ENCODE measurements at regions not wholly inside any gene's neighbourhood (a gene's known extent, or its start where the extent isn't known, plus 50 kb on each side); places are given as distances from the start of the nearest gene placed in this dataset.

DNA sequence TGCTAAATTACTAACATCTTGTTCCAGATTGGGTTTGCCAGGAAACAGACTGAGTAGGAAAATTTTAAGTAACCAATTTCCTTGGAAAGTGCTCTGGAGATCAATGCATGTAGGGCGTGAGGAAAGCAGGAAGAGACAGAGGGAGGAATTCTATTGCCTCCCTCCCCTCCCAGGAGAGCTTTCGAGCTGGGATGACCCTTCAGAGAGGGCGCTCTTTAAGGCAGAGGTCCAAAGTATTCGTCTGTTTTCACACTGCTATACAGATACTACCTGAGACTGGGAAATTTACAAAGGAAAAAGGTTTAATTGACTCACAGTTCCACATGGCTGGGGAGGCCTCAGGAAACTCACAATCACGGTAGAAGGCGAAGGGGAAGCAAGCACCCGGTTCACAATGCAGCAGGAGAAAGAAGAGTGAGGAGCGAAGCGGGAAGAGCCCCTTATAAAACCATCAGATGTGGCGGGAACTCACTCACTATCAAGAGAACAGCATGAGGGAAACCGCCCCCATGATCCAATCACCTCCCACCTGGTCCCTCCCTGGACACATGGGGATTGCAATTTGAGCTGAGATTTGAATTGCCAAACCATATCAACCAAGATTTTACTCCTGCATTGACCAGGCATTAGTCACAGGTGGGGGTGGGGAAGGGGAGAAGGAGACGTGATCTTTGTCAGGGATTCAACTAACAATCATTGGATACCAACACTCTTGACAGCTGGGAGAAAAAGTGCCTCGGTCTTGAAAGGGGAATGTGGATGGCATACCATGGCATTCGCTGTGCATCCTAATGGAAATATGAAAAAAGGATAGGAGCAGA lies 63.8 kb downstream of the SLITRK2 start:
- Histone ChIP-seq H3K36me3 (ENCODE audit: control insufficient read depth in 2 of 3, insufficient read depth in 3 of 3, low read length in 3 of 3) (no peaks in the 10 kb centered on the region), H3K9me3 (ENCODE audit: control insufficient read depth in 2 of 3, low read length in 3 of 3) (no peaks in the 10 kb centered on the region), H3K27me3 (ENCODE audit: control insufficient read depth in 2 of 2, insufficient read depth in 2 of 2, low read length in 2 of 2) (no peaks in the 10 kb centered on the region), H3K4me1 (ENCODE audit: control insufficient read depth in 2 of 2, insufficient read depth in 2 of 2, low read length in 2 of 2) (no peaks in the 10 kb centered on the region), H3K27ac (ENCODE audit: low read depth, low read length) (no peak overlapping the region), H3K4me3 (ENCODE audit: low read length) (no peak overlapping the region)
- peaks cover 0 to 3% (median 0%) of the 10 kb centered on the region in 11 donors for H3K9me3 Mint-ChIP-seq
- ATAC-seq: no peak
- no peaks in the 10 kb centered on the region for H3K27me3 Mint-ChIP-seq
- no peak for DNase-seq
- no peak overlapping the region for H3K4me3 Mint-ChIP-seq
- no peaks in the 10 kb centered on the region for H3K4me1 Mint-ChIP-seq
- H3K27ac Mint-ChIP-seq: no peak overlapping the region
- no peaks in the 10 kb centered on the region for H3K36me3 Mint-ChIP-seq
- intact Hi-C loops (cut with micrococcal nuclease): no loop called here
- CTCF ChIA-PET: no interaction called here
- POLR2A ChIA-PET: no interaction called here

DNA sequence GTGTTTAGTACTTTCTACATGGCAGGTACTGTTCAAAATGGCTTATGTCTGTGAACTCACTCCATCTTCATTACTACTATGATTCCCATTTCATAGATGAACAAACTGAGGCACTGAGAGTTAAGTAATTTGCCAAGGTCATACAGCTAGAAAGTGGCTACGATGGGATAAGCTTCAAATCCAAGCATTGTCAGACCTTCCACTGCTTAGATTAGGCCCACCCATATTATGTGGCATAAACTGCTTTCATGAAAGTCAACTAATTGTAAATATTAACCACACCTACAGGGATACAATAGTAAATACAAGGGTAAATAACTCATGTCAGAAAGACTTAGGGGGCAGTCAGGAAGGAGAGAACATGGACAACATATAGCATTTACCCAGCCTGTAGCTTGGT lies 68.8 kb downstream of the SLITRK2 start:
- CTCF ChIA-PET: no interaction called here
- DNase-seq (no peak), ATAC-seq (no peak)
- Mint-ChIP-seq H3K27me3 (no peaks in the 10 kb centered on the region), H3K4me1 (no peaks in the 10 kb centered on the region), H3K27ac (no peak overlapping the region), H3K36me3 (no peaks in the 10 kb centered on the region), H3K4me3 (no peak overlapping the region), H3K9me3 (peaks cover 0 to 4% (median 1%) of the 10 kb centered on the region in 11 donors)
- POLR2A ChIA-PET: no interaction called here
- H3K36me3 ChIP-seq (ENCODE audit: control insufficient read depth in 2 of 3, insufficient read depth in 3 of 3, low read length in 3 of 3): no peaks in the 10 kb centered on the region
- H3K4me3 ChIP-seq (ENCODE audit: low read length): no peak overlapping the region
- H3K27ac ChIP-seq (ENCODE audit: low read depth, low read length): no peak overlapping the region
- H3K27me3 ChIP-seq (ENCODE audit: control insufficient read depth in 2 of 2, insufficient read depth in 2 of 2, low read length in 2 of 2): no peaks in the 10 kb centered on the region
- intact Hi-C loops (cut with micrococcal nuclease): no loop called here
- no peaks in the 10 kb centered on the region for H3K4me1 ChIP-seq (ENCODE audit: control insufficient read depth in 2 of 2, insufficient read depth in 2 of 2, low read length in 2 of 2)
- H3K9me3 ChIP-seq (ENCODE audit: control insufficient read depth in 2 of 3, low read length in 3 of 3): no peaks in the 10 kb centered on the region

DNA sequence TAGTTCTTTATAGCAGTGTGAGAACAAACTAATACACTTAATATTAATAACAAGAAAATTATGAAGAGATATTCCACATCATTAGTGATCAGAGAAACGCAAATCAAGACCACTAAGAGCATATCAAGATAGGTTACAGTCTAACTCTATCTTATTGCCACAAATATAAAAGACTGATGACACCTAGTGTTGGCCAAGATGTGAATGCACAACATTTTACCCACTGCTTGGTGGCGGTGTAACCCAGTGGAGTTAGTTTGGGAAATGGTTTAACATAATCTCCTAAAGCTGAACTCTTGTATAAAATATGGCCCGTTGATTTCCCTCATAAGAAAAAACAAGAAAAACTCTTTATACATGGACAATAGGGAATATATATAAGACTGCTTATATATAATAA lies 92.4 kb downstream of the SLITRK2 start:
- CTCF ChIA-PET: no interaction called here
- Mint-ChIP-seq H3K9me3 (peaks cover 0 to 5% (median 0%) of the 10 kb centered on the region in 11 donors), H3K4me1 (no peaks in the 10 kb centered on the region), H3K4me3 (no peak overlapping the region), H3K27ac (no peak overlapping the region), H3K27me3 (no peaks in the 10 kb centered on the region), H3K36me3 (no peaks in the 10 kb centered on the region)
- Histone ChIP-seq H3K9me3 (ENCODE audit: control insufficient read depth in 2 of 3, low read length in 3 of 3) (no peaks in the 10 kb centered on the region), H3K27ac (ENCODE audit: low read depth, low read length) (no peak overlapping the region), H3K36me3 (ENCODE audit: control insufficient read depth in 2 of 3, insufficient read depth in 3 of 3, low read length in 3 of 3) (no peaks in the 10 kb centered on the region), H3K27me3 (ENCODE audit: control insufficient read depth in 2 of 2, insufficient read depth in 2 of 2, low read length in 2 of 2) (no peaks in the 10 kb centered on the region), H3K4me3 (ENCODE audit: low read length) (no peak overlapping the region), H3K4me1 (ENCODE audit: control insufficient read depth in 2 of 2, insufficient read depth in 2 of 2, low read length in 2 of 2) (no peaks in the 10 kb centered on the region)
- DNase-seq (no peak), ATAC-seq (no peak)
- intact Hi-C loops (cut with micrococcal nuclease): no loop called here
- POLR2A ChIA-PET: no interaction called here

DNA sequence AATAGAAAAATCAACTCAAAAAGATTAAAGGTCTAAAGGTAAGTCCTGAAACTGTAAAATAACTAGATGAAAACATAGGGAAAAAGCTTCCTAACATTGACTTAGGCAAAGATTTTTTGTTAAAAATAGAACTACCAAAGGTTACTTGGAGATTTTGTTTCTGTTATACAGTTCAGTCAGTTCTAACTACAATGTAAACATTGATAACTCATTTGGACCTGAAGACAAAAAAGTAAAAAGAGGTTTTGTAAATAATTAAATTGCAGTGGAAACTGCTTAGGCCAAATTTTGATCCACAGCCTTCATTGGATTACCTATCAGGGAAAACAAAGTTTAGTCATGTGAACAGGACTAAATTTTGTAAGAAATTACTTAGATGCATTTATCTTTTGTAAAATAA lies 101.8 kb downstream of the SLITRK2 start:
- H3K9me3 ChIP-seq (ENCODE audit: control insufficient read depth in 2 of 3, low read length in 3 of 3): no peaks in the 10 kb centered on the region
- H3K27me3 Mint-ChIP-seq: no peaks in the 10 kb centered on the region
- H3K36me3 Mint-ChIP-seq: no peaks in the 10 kb centered on the region
- H3K27ac Mint-ChIP-seq: no peak overlapping the region
- H3K4me3 Mint-ChIP-seq: no peak overlapping the region
- peaks cover 0 to 5% (median 0%) of the 10 kb centered on the region in 11 donors for H3K9me3 Mint-ChIP-seq
- H3K4me1 ChIP-seq (ENCODE audit: control insufficient read depth in 2 of 2, insufficient read depth in 2 of 2, low read length in 2 of 2): no peaks in the 10 kb centered on the region
- POLR2A ChIA-PET: no interaction called here
- CTCF ChIA-PET: no interaction called here
- H3K4me1 Mint-ChIP-seq: no peaks in the 10 kb centered on the region
- DNase-seq (no peak), ATAC-seq (no peak)
- no peaks in the 10 kb centered on the region for H3K27me3 ChIP-seq (ENCODE audit: control insufficient read depth in 2 of 2, insufficient read depth in 2 of 2, low read length in 2 of 2)
- intact Hi-C loops (cut with micrococcal nuclease): no loop called here
- no peak overlapping the region for H3K4me3 ChIP-seq (ENCODE audit: low read length)
- no peak overlapping the region for H3K27ac ChIP-seq (ENCODE audit: low read depth, low read length)
- no peaks in the 10 kb centered on the region for H3K36me3 ChIP-seq (ENCODE audit: control insufficient read depth in 2 of 3, insufficient read depth in 3 of 3, low read length in 3 of 3)

DNA sequence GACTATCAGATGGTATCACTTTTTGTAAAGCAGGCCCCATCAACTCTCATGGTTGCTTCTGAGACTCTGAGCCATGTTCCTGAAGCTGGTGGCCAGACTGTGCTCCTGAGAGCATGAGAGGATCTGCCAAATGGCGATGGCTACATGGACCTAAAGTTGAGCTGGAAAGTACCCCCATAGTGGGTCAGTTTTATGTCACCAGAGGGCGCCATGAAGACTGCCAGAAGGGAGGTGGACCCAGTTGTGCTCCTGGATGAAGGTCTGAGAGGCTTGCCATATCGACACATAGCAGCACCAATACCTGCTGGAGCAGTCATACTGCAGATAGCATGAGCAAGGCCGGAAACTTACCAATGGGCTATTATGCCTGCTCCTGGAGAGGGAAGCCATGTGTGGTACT lies 105.7 kb downstream of the SLITRK2 start:
- Histone ChIP-seq H3K4me3 (ENCODE audit: low read length) (no peak overlapping the region), H3K36me3 (ENCODE audit: control insufficient read depth in 2 of 3, insufficient read depth in 3 of 3, low read length in 3 of 3) (no peaks in the 10 kb centered on the region), H3K27me3 (ENCODE audit: control insufficient read depth in 2 of 2, insufficient read depth in 2 of 2, low read length in 2 of 2) (no peaks in the 10 kb centered on the region), H3K27ac (ENCODE audit: low read depth, low read length) (no peak overlapping the region), H3K9me3 (ENCODE audit: control insufficient read depth in 2 of 3, low read length in 3 of 3) (no peaks in the 10 kb centered on the region), H3K4me1 (ENCODE audit: control insufficient read depth in 2 of 2, insufficient read depth in 2 of 2, low read length in 2 of 2) (no peaks in the 10 kb centered on the region)
- ChIA-PET CTCF (no interaction called here), POLR2A (no interaction called here)
- Mint-ChIP-seq H3K36me3 (no peaks in the 10 kb centered on the region), H3K9me3 (peaks cover 0 to 5% (median 2%) of the 10 kb centered on the region in 11 donors), H3K4me1 (no peaks in the 10 kb centered on the region), H3K27me3 (no peaks in the 10 kb centered on the region), H3K27ac (no peak overlapping the region), H3K4me3 (no peak overlapping the region)
- DNase-seq: no peak
- ATAC-seq: no peak
- intact Hi-C loops (cut with micrococcal nuclease): no loop called here

DNA sequence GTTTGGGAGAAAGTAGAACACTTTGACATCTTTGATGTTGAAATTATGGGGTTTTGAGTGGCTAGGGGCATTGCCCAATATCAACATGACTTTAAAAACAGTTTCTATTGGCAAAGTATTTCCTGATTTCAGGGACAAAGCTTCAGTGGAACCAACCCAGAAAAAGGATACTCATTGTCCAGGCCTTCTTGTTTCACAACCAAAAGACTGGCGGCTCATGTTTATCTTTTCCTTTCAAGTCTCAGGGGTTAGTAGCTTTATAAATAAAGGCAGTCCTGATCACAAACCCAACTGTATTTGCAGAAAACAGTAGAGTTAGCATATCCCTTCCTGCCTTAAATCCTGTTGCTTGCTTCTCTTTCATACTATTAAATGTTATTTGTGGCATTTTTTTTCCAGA lies 119.1 kb downstream of the SLITRK2 start:
- H3K27ac ChIP-seq (ENCODE audit: low read depth, low read length): no peak overlapping the region
- ChIA-PET CTCF (no interaction called here), POLR2A (no interaction called here)
- DNase-seq (no peak), ATAC-seq (no peak)
- Mint-ChIP-seq H3K36me3 (no peaks in the 10 kb centered on the region), H3K4me3 (no peak overlapping the region), H3K27ac (no peak overlapping the region), H3K9me3 (peaks cover 0 to 7% (median 1%) of the 10 kb centered on the region in 11 donors), H3K27me3 (no peaks in the 10 kb centered on the region), H3K4me1 (no peaks in the 10 kb centered on the region)
- H3K9me3 ChIP-seq (ENCODE audit: control insufficient read depth in 2 of 3, low read length in 3 of 3): no peaks in the 10 kb centered on the region
- H3K36me3 ChIP-seq (ENCODE audit: control insufficient read depth in 2 of 3, insufficient read depth in 3 of 3, low read length in 3 of 3): no peaks in the 10 kb centered on the region
- no peaks in the 10 kb centered on the region for H3K27me3 ChIP-seq (ENCODE audit: control insufficient read depth in 2 of 2, insufficient read depth in 2 of 2, low read length in 2 of 2)
- intact Hi-C loops (cut with micrococcal nuclease): no loop called here
- no peak overlapping the region for H3K4me3 ChIP-seq (ENCODE audit: low read length)
- H3K4me1 ChIP-seq (ENCODE audit: control insufficient read depth in 2 of 2, insufficient read depth in 2 of 2, low read length in 2 of 2): no peaks in the 10 kb centered on the region

DNA sequence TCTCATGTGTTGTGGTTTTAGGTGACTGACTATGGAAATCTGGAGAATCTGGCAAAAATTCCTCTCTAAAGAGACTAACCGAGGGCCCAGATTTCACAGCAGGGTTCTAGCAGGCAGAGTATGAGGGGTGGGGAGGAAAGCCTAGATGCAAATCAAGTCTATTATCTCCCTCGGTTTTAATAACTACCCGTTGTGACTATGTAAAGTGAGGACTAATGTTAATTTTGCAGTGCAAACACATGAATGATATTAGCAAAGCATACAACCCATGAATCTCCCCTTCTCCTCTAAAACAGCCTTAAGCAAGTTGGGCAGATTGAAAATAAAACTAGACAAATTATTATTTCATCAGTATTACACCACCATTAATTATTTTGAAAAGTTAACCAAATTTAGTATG lies 131.4 kb downstream of the SLITRK2 start:
- POLR2A ChIA-PET: no interaction called here

More for the DNA sequence above, 131.4 kb downstream of the SLITRK2 start:
- no peak overlapping the region for H3K4me3 ChIP-seq (ENCODE audit: low read length)
- H3K36me3 Mint-ChIP-seq: no peaks in the 10 kb centered on the region
- CTCF ChIA-PET: no interaction called here
- H3K9me3 ChIP-seq (ENCODE audit: control insufficient read depth in 2 of 3, low read length in 3 of 3): no peaks in the 10 kb centered on the region
- peaks cover 0 to 14% (median 0%) of the 10 kb centered on the region in 11 donors for H3K9me3 Mint-ChIP-seq
- ATAC-seq: no peak
- H3K36me3 ChIP-seq (ENCODE audit: control insufficient read depth in 2 of 3, insufficient read depth in 3 of 3, low read length in 3 of 3): no peaks in the 10 kb centered on the region
- H3K4me1 Mint-ChIP-seq: no peaks in the 10 kb centered on the region
- no peak overlapping the region for H3K27ac Mint-ChIP-seq
- no peaks in the 10 kb centered on the region for H3K4me1 ChIP-seq (ENCODE audit: control insufficient read depth in 2 of 2, insufficient read depth in 2 of 2, low read length in 2 of 2)
- H3K27me3 Mint-ChIP-seq: no peaks in the 10 kb centered on the region
- no peak overlapping the region for H3K4me3 Mint-ChIP-seq
- intact Hi-C loops (cut with micrococcal nuclease): no loop called here
- no peaks in the 10 kb centered on the region for H3K27me3 ChIP-seq (ENCODE audit: control insufficient read depth in 2 of 2, insufficient read depth in 2 of 2, low read length in 2 of 2)
- H3K27ac ChIP-seq (ENCODE audit: low read depth, low read length): no peak overlapping the region
- no peak for DNase-seq
